GM21367 (cell line): ENCODE measurements at regions not wholly inside any gene's neighbourhood (a gene's known extent, or its start where the extent isn't known, plus 50 kb on each side); places are given as distances from the start of the nearest gene placed in this dataset.

Experiments
- ATAC-seq: cut with Tn5 transposase; IDR thresholded peaks from one replicate; pipeline ENCODE4 v1.9.1; 2021; ENCODE audit not compliant: unreplicated experiment

GRCh38 chr12:125470838-125471783, 405.9 kb downstream of the AACS start:
- no peak for ATAC-seq

GRCh38 chr12:125473501-125473900, 408.3 kb downstream of the AACS start:
- ATAC-seq, result no peak

- ATAC-seq, result no peak
These were observed 422.1 kb downstream of the AACS start for GRCh38 chr12:125487336-125487735.

GRCh38 chr12:125491553-125491952, 426.3 kb downstream of the AACS start:
- no peak for ATAC-seq

- no peak for ATAC-seq
These were observed 427.4 kb downstream of the AACS start for GRCh38 chr12:125492354-125493270.

- ATAC-seq, result no peak
These were observed 428.6 kb downstream of the AACS start for GRCh38 chr12:125493704-125494308.

GRCh38 chr12:125503128-125503527, 437.9 kb downstream of the AACS start:
- ATAC-seq, result no peak

- ATAC-seq, result no peak
These were observed 444.0 kb downstream of the AACS start for GRCh38 chr12:125509195-125509594.

- no peak for ATAC-seq
These were observed 447.5 kb downstream of the AACS start for GRCh38 chr12:125512541-125513298.

- no peak for ATAC-seq
These were observed 450.7 kb downstream of the AACS start for GRCh38 chr12:125515887-125516286.

- no peak for ATAC-seq
These were observed 452.8 kb downstream of the AACS start for GRCh38 chr12:125518074-125518473.

GRCh38 chr12:125519026-125519651, 453.9 kb downstream of the AACS start:
- no peak for ATAC-seq

GRCh38 chr12:125525879-125526278, 460.6 kb downstream of the AACS start:
- no peak for ATAC-seq

- ATAC-seq, result no peak
These were observed 463.0 kb downstream of the AACS start for GRCh38 chr12:125528281-125528680.

- ATAC-seq, result no peak
These were observed 465.0 kb downstream of the AACS start for GRCh38 chr12:125530201-125530600.

GRCh38 chr12:125530876-125531275, 465.6 kb downstream of the AACS start:
- ATAC-seq, result no peak

GRCh38 chr12:125531574-125531973, 466.3 kb downstream of the AACS start:
- ATAC-seq, result no peak

GRCh38 chr12:125533434-125534029, 468.3 kb downstream of the AACS start:
- peak; percentile 58 for ATAC-seq

GRCh38 chr12:125538401-125539199, 473.4 kb downstream of the AACS start:
- no peak for ATAC-seq
